ENCODE measurements at regions not wholly inside any gene's neighbourhood (a gene's known extent, or its start where the extent isn't known, plus 50 kb on each side); places are given as distances from the start of the nearest gene placed in this dataset.

DNA sequence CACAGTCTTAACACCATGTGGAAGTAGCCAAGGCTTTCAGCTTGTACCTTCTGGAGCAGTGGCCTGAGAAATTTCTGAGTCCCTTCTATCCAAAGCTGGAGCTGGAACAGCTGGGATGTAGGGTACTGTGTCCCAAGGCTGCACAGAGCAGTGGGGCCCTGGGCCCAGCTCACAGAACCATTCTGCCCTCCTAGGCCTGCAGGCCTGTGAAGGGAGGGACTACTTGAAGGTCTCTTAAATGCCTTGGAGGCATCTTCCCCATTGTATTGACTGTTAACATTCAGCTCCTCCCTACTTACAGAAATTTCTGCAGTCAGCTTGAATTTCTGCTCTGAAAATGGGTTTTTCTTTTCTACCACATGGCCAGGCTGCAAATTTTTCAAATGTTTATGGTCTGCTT, 156.5 kb upstream of the MANEA start:
- Histone ChIP-seq H2BK15ac (ENCODE audit: low read depth, low read length) (no peak overlapping the region), H3K4ac (ENCODE audit: low read depth, low read length) (no peak overlapping the region), H2AFZ (ENCODE audit: low read length) (no peak overlapping the region), H3T11ph (ENCODE audit: low read length) (no peak overlapping the region), H3K14ac (ENCODE audit: insufficient read depth, low read length) (no peak overlapping the region), H2BK12ac (ENCODE audit: insufficient read length, low read depth, low read length) (no peak overlapping the region), H3K4me1 (ENCODE audit: insufficient read depth, low read length) (no peaks in the 10 kb centered on the region), H2BK5ac (ENCODE audit: insufficient read length, low read length) (no peak overlapping the region), H2AK5ac (ENCODE audit: insufficient read length, low read length) (no peak overlapping the region), H2BK20ac (ENCODE audit: low read depth, low read length, poor library complexity, severe bottlenecking) (no peak overlapping the region), H3K23ac (ENCODE audit: insufficient read length, low read depth, low read length) (no peak overlapping the region), H3K9me3 (ENCODE audit: control insufficient read depth, low read depth, low read length) (no peaks in the 10 kb centered on the region), H3K4me2 (ENCODE audit: insufficient read depth, insufficient read length, low read length) (no peak overlapping the region), H3K9ac (ENCODE audit: extremely low read depth, insufficient read length, low read length) (no peak overlapping the region), H4K5ac (ENCODE audit: insufficient read length, low read depth, low read length) (no peak overlapping the region), H3K56ac (ENCODE audit: insufficient read length, low read depth, low read length) (no peak overlapping the region), H4K91ac (ENCODE audit: insufficient read length, low read depth, low read length) (no peak overlapping the region), H3K79me1 (ENCODE audit: insufficient read depth, low read depth, low read length, poor library complexity, severe bottlenecking) (no peaks in the 10 kb centered on the region), H2BK120ac (ENCODE audit: low read depth, low read length, poor library complexity, severe bottlenecking) (no peak overlapping the region), H3K23me2 (ENCODE audit: insufficient read length, low read depth, low read length, poor library complexity, severe bottlenecking) (no peaks in the 10 kb centered on the region), H3K18ac (ENCODE audit: insufficient read length, low read depth, low read length) (no peak overlapping the region), H3K27me3 (ENCODE audit: insufficient read depth, low read length) (no peaks in the 10 kb centered on the region), H3K27ac (ENCODE audit: insufficient read length, low read depth, low read length) (no peak overlapping the region), H4K20me1 (ENCODE audit: control insufficient read depth, insufficient read depth, insufficient read length) (no peaks in the 10 kb centered on the region), H3K79me2 (ENCODE audit: insufficient read depth, low read length) (no peaks in the 10 kb centered on the region), H4K8ac (replicated peaks; ENCODE audit: insufficient read length, low read depth, low read length) (no peak overlapping the region)
- Mint-ChIP-seq H3K4me3 (no peak overlapping the region), H3K36me3 (ENCODE audit: insufficient read depth in 1 of 3, low read depth in 3 of 3) (peaks cover 5 to 27% (median 19%) of the 10 kb centered on the region in 3 experiments), H3K27me3 (ENCODE audit: low read depth) (peaks cover 2% of the 10 kb centered on the region), H3K4me1 (peaks cover 0 to 3% of the 10 kb centered on the region in 2 experiments; a peak in 1 of 4 replicates), H3K9me3 (peaks cover 24 to 29% of the 10 kb centered on the region in 2 experiments), H3K27ac (no peak overlapping the region)
- TF ChIP-seq, protein P1, sequence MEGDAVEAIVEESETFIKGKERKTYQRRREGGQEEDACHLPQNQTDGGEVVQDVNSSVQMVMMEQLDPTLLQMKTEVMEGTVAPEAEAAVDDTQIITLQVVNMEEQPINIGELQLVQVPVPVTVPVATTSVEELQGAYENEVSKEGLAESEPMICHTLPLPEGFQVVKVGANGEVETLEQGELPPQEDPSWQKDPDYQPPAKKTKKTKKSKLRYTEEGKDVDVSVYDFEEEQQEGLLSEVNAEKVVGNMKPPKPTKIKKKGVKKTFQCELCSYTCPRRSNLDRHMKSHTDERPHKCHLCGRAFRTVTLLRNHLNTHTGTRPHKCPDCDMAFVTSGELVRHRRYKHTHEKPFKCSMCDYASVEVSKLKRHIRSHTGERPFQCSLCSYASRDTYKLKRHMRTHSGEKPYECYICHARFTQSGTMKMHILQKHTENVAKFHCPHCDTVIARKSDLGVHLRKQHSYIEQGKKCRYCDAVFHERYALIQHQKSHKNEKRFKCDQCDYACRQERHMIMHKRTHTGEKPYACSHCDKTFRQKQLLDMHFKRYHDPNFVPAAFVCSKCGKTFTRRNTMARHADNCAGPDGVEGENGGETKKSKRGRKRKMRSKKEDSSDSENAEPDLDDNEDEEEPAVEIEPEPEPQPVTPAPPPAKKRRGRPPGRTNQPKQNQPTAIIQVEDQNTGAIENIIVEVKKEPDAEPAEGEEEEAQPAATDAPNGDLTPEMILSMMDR (conservative IDR thresholded peaks at IDR 0.05) = no peak
- DNase-seq = no peak

Data from H9 (cell line).